ENCODE measurements at regions not wholly inside any gene's neighbourhood (a gene's known extent, or its start where the extent isn't known, plus 50 kb on each side); places are given as distances from the start of the nearest gene placed in this dataset.

DNA sequence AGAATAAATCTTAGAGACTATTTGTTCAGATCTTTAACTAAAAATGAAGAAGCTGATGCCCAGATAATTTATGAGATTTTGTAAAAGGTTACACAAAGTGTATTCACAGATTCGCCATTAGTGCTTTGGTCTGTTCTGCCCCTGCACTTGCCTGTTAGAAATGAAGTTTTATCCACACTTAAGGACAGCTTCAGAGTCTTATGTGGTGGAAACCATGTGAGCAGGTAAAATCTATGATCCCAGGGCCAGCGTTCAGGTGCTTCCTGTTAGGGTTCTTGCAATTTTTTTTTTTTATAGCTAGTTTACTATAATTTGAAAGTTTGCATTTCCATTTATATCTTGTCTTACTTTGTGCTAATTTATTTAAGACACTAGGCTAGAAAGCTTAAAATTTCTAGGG is 561.6 kb downstream of the PRR16 start:
- Mint-ChIP-seq H3K9me3 (no peaks in the 10 kb centered on the region), H3K4me3 (no peak overlapping the region), H3K27me3 (ENCODE audit: low read depth) (no peaks in the 10 kb centered on the region), H3K27ac (no peak overlapping the region), H3K36me3 (ENCODE audit: low read depth) (no peaks in the 10 kb centered on the region), H3K4me1 (peaks cover 4% of the 10 kb centered on the region)
- TF ChIP-seq, protein P1, sequence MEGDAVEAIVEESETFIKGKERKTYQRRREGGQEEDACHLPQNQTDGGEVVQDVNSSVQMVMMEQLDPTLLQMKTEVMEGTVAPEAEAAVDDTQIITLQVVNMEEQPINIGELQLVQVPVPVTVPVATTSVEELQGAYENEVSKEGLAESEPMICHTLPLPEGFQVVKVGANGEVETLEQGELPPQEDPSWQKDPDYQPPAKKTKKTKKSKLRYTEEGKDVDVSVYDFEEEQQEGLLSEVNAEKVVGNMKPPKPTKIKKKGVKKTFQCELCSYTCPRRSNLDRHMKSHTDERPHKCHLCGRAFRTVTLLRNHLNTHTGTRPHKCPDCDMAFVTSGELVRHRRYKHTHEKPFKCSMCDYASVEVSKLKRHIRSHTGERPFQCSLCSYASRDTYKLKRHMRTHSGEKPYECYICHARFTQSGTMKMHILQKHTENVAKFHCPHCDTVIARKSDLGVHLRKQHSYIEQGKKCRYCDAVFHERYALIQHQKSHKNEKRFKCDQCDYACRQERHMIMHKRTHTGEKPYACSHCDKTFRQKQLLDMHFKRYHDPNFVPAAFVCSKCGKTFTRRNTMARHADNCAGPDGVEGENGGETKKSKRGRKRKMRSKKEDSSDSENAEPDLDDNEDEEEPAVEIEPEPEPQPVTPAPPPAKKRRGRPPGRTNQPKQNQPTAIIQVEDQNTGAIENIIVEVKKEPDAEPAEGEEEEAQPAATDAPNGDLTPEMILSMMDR (IDR thresholded peaks at IDR 0.05; ENCODE audit: unreplicated experiment in 3 of 3): no peak

DNA sequence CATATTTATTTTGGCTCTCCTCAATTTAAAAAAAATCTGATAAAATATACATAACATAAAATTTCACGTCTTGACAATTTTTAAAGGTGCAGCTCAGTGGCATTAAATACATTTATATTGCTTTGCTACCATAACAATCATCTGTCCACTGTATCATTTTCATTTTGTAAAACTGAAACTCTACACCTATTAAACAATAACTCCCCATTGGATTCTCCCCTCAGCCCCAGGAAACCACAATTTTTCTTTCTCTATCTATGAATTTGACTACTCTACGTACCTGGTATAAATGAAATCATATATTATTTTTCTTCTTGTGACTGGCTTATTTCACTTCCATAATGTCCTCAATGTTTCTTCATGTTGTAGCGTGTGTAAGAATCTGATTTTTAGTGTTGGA is 563.5 kb downstream of the PRR16 start:
- no peak overlapping the region for H3K4me3 Mint-ChIP-seq
- no peaks in the 10 kb centered on the region for H3K36me3 Mint-ChIP-seq (ENCODE audit: low read depth)
- H3K4me1 Mint-ChIP-seq: peaks cover 4% of the 10 kb centered on the region
- no peaks in the 10 kb centered on the region for H3K9me3 Mint-ChIP-seq
- TF ChIP-seq, protein P1 (IDR thresholded peaks at IDR 0.05; ENCODE audit: unreplicated experiment in 3 of 3): no peak
- H3K27ac Mint-ChIP-seq: no peak overlapping the region
- no peaks in the 10 kb centered on the region for H3K27me3 Mint-ChIP-seq (ENCODE audit: low read depth)

DNA sequence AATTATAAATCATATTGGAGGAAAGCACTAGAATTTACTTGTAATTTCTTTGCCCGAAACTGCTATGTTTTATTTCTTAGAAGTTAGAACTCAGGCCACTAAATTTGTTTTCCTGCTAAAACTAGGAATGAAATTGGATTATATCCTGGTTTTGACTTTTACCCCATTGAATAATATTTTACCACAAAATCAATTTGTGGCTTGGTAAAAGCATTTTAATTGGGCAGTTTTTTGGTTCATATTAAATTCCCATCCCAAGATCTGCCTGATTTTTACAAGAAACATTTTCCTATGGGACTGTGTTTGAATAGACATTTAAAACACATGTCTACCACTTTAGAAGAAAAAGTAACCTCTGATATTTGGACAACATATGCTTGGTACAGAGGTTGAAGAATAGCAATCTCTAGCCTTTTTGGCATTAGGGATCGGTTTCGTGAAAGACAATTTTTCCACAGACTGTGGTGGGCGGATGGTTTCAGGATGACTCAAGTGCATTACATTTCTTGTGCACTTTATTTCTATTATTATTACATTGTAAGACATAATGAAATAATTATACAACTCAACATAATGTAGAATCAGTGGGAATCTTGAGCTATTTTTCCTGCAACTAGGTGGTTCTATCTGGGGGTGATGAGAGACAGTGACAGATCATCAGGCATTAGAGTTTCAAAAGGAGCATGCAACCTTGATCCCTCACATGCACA is 565.6 kb downstream of the PRR16 start:
- Mint-ChIP-seq H3K9me3 (no peaks in the 10 kb centered on the region), H3K36me3 (ENCODE audit: low read depth) (no peaks in the 10 kb centered on the region), H3K4me3 (no peak overlapping the region)

DNA sequence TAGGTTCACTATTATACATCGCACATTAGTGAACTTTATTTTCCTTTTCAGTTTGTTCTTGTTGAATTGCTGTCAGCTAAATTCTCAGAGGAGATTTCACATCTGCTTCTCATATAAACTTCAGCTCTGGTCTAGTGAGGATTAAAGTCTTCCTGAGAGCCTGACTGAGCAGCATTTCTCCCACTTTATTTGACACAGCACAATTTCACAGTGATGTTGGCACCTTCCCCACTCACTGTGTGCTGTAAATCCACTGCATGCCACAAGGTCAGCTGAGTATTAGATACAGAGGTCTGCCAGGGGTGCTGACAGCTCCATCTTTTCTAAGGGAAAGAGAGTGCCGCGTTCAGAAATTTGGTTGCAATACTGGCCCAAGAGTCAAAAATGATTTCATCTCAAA is 567.4 kb downstream of the PRR16 start:
- H3K36me3 Mint-ChIP-seq (ENCODE audit: low read depth): no peaks in the 10 kb centered on the region
- no peak overlapping the region for H3K4me3 Mint-ChIP-seq
- TF ChIP-seq, protein P1 (IDR thresholded peaks at IDR 0.05; ENCODE audit: unreplicated experiment in 3 of 3): no peak
- no peak overlapping the region for H3K27ac Mint-ChIP-seq
- no peaks in the 10 kb centered on the region for H3K27me3 Mint-ChIP-seq (ENCODE audit: low read depth)
- H3K4me1 Mint-ChIP-seq: peaks cover 4% of the 10 kb centered on the region
- H3K9me3 Mint-ChIP-seq: no peaks in the 10 kb centered on the region

More for the DNA sequence above, 565.6 kb downstream of the PRR16 start:
- Mint-ChIP-seq H3K27me3 (ENCODE audit: low read depth) (no peaks in the 10 kb centered on the region), H3K4me1 (peaks cover 5% of the 10 kb centered on the region), H3K27ac (no peak overlapping the region)
- TF ChIP-seq, protein P1 (IDR thresholded peaks at IDR 0.05; ENCODE audit: unreplicated experiment in 3 of 3): no peak

DNA sequence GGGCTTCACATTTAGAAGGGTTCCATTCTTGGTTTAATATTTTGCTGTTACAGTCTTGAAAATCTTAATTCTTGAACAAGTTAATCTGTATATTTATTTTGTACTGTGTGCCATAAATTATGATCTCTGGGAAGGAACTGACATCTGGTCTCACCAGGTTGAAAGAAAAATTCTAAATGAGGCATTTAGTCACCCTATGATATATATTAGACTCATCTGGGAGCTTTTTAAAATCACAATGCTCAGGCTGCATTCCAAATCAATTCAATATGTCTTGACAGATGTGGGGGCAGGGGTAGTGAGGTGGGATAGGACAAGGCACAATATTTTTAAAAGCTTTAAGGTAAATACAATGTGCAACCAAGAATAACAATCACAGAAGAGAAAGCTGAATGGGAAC is 569.2 kb downstream of the PRR16 start:
- TF ChIP-seq, protein P1 (IDR thresholded peaks at IDR 0.05; ENCODE audit: unreplicated experiment in 3 of 3): no peak

DNA sequence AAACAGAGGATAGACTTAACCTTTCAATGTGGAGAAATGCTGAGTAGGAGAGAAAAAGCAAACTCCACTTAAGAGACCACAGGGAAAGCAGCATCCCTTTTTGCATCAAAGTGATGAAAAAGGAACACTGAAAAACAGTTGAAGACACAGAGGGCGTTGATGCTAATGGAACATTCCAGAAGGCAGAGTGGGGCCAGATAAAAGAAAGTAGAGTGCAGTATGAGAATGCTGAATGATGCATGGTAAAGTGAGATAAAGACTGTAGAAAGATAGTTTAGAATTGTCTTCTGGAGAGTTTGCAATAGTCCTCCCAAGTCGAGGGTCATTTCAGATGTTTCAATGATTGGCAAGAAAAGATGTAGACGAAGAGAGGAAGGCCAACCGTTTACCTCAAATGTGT is 574.3 kb downstream of the PRR16 start:
- no peak overlapping the region for H3K4me3 Mint-ChIP-seq
- no peak overlapping the region for H3K27ac Mint-ChIP-seq
- H3K9me3 Mint-ChIP-seq: peaks cover 4% of the 10 kb centered on the region
- no peaks in the 10 kb centered on the region for H3K27me3 Mint-ChIP-seq (ENCODE audit: low read depth)
- H3K36me3 Mint-ChIP-seq (ENCODE audit: low read depth): no peaks in the 10 kb centered on the region
- H3K4me1 Mint-ChIP-seq: peaks cover 1% of the 10 kb centered on the region
- TF ChIP-seq, protein P1 (IDR thresholded peaks at IDR 0.05; ENCODE audit: unreplicated experiment in 3 of 3): no peak

More for the DNA sequence above, 569.2 kb downstream of the PRR16 start:
- peaks cover 4% of the 10 kb centered on the region for H3K4me1 Mint-ChIP-seq
- peak overlapping the region in 1 of 3 experiments; percentile 29 for H3K27ac Mint-ChIP-seq
- no peaks in the 10 kb centered on the region for H3K27me3 Mint-ChIP-seq (ENCODE audit: low read depth)
- no peaks in the 10 kb centered on the region for H3K9me3 Mint-ChIP-seq
- no peak overlapping the region for H3K4me3 Mint-ChIP-seq
- no peaks in the 10 kb centered on the region for H3K36me3 Mint-ChIP-seq (ENCODE audit: low read depth)
